MM.1S (cell line): ENCODE measurements at regions not wholly inside any gene's neighbourhood (a gene's known extent, or its start where the extent isn't known, plus 50 kb on each side); places are given as distances from the start of the nearest gene placed in this dataset.
A peak's percentile ranks its signal among the peaks of the same experiment; 100 is the strongest.

Experiments used
- DNase-seq: peaks from one replicate; pipeline ENCODE4 v3.0.0-alpha.2; 2015
- H2AFZ ChIP-seq: fragments of 300-600 bp; sonication (generic); 2 replicates; pipeline ENCODE4 v1.6.0; 2016; ENCODE audit warnings: antibody characterized with exemption, low read length
- H3F3A ChIP-seq: fragments of 300-600 bp; sonication (generic); 2 replicates; pipeline ENCODE4 v1.6.1; 2016; ENCODE audit warnings: mild to moderate bottlenecking, antibody characterized with exemption, low read length, moderate library complexity, mixed read lengths; ENCODE audit not compliant: insufficient read depth
- H3K27ac ChIP-seq: fragments of 300-600 bp; sonication (generic); 2 replicates; pipeline ENCODE4 v1.5.1; 2016; ENCODE audit warnings: mild to moderate bottlenecking, low read length
- H3K27me3 ChIP-seq: fragments of 300-600 bp; sonication (generic); replicated peaks from 2 replicates; pipeline ENCODE4 v1.6.0; 2016; ENCODE audit warnings: low read length; ENCODE audit not compliant: insufficient read depth
- H3K36me3 ChIP-seq: fragments of 300-600 bp; sonication (generic); replicated peaks from 2 replicates; pipeline ENCODE4 v1.6.1; 2016; ENCODE audit warnings: mild to moderate bottlenecking, low read length, mixed read lengths; ENCODE audit not compliant: insufficient read depth
- H3K4me1 ChIP-seq: fragments of 300-600 bp; sonication (generic); 2 replicates; pipeline ENCODE4 v1.6.1; 2016; ENCODE audit warnings: low read length, mixed read lengths
- H3K4me2 ChIP-seq: fragments of 300-600 bp; sonication (generic); 2 replicates; pipeline ENCODE4 v1.6.0; 2016; ENCODE audit warnings: low read depth, low read length
- H3K4me3 ChIP-seq: fragments of 300-600 bp; sonication (generic); 2 replicates; pipeline ENCODE4 v1.5.1; 2016; ENCODE audit warnings: low read length, mixed read lengths
- H3K79me2 ChIP-seq: fragments of 300-600 bp; sonication (generic); 2 replicates; pipeline ENCODE4 v1.6.1; 2016; ENCODE audit warnings: mixed run types, low read length, mixed read lengths
- H3K9ac ChIP-seq: fragments of 300-600 bp; sonication (generic); 2 replicates; pipeline ENCODE4 v1.6.1; 2016; ENCODE audit warnings: low read length, mixed read lengths
- H3K9me2 ChIP-seq: fragments of 300-600 bp; sonication (generic); replicated peaks from 2 replicates; pipeline ENCODE4 v1.6.1; 2016; ENCODE audit warnings: mild to moderate bottlenecking, low read length, mixed read lengths; ENCODE audit not compliant: insufficient read depth
- H3K9me3 ChIP-seq: fragments of 300-600 bp; sonication (generic); replicated peaks from 2 replicates; pipeline ENCODE4 v1.6.1; 2016; ENCODE audit warnings: mild to moderate bottlenecking, low read length, mixed read lengths; ENCODE audit not compliant: insufficient read depth
- H4K20me1 ChIP-seq: fragments of 300-600 bp; sonication (generic); 2 replicates; pipeline ENCODE4 v1.6.1; 2016; ENCODE audit warnings: mild to moderate bottlenecking, low read length, moderate library complexity, mixed read lengths; ENCODE audit not compliant: insufficient read depth
- CTCF ChIP-seq: fragments of 300-600 bp; sonication (generic); IDR thresholded peaks from 2 replicates; pipeline ENCODE4 v1.5.1; 2016; ENCODE audit warnings: antibody characterized with exemption, low read length, mixed read lengths
- EZH2 ChIP-seq: fragments of 300-600 bp; sonication (generic); optimal IDR thresholded peaks from 2 replicates; pipeline ENCODE3; 2017; ENCODE audit warnings: low read depth, mild to moderate bottlenecking, antibody characterized with exemption, low read length, mixed read lengths
- EZH2phosphoT487 ChIP-seq: fragments of 300-600 bp; sonication (generic); IDR thresholded peaks from 2 replicates; pipeline ENCODE4 v1.6.1; 2018; ENCODE audit warnings: antibody characterized with exemption, low read length

- Histone ChIP-seq H3K4me3 (no peak overlapping the region), H3K36me3 (no peaks in the 10 kb centered on the region), H3K9ac (no peak overlapping the region), H3K27ac (no peak overlapping the region), H4K20me1 (no peaks in the 10 kb centered on the region), H3K4me1 (no peaks in the 10 kb centered on the region), H3K4me2 (no peak overlapping the region), H3K79me2 (no peaks in the 10 kb centered on the region), H3F3A (no peaks in the 10 kb centered on the region), H2AFZ (no peak overlapping the region), H3K9me2 (no peaks in the 10 kb centered on the region), H3K9me3 (no peaks in the 10 kb centered on the region), H3K27me3 (no peaks in the 10 kb centered on the region)
- DNase-seq = no peak
- TF ChIP-seq EZH2 = no peak
- TF ChIP-seq EZH2phosphoT487 = no peak
- TF ChIP-seq CTCF = no peak
Observed at GRCh38 chr21:27146268-27146667, 179.4 kb upstream of the ADAMTS5 start.

- no peak overlapping the region for H3K27ac ChIP-seq
- no peak overlapping the region for H2AFZ ChIP-seq
- no peaks in the 10 kb centered on the region for H3K4me1 ChIP-seq
- no peak overlapping the region for H3K9ac ChIP-seq
- no peaks in the 10 kb centered on the region for H3K79me2 ChIP-seq
- no peaks in the 10 kb centered on the region for H4K20me1 ChIP-seq
- H3K9me3 ChIP-seq = no peaks in the 10 kb centered on the region
- no peak overlapping the region for H3K4me3 ChIP-seq
- H3K4me2 ChIP-seq = no peak overlapping the region
- no peaks in the 10 kb centered on the region for H3K27me3 ChIP-seq
- H3F3A ChIP-seq = no peaks in the 10 kb centered on the region
- H3K9me2 ChIP-seq = no peaks in the 10 kb centered on the region
- peak; percentile 10 for DNase-seq
- no peaks in the 10 kb centered on the region for H3K36me3 ChIP-seq
- TF ChIP-seq EZH2phosphoT487 (no peak), EZH2 (no peak), CTCF (no peak)
Observed at GRCh38 chr21:27145134-27145798, 178.4 kb upstream of the ADAMTS5 start.

- Histone ChIP-seq H3K9me3 (no peaks in the 10 kb centered on the region), H3K27me3 (no peaks in the 10 kb centered on the region), H2AFZ (no peak overlapping the region), H3K9me2 (no peaks in the 10 kb centered on the region), H3F3A (no peaks in the 10 kb centered on the region), H3K9ac (no peak overlapping the region), H4K20me1 (no peaks in the 10 kb centered on the region), H3K4me2 (no peak overlapping the region), H3K36me3 (no peaks in the 10 kb centered on the region), H3K4me1 (no peaks in the 10 kb centered on the region), H3K4me3 (no peak overlapping the region), H3K27ac (no peak overlapping the region), H3K79me2 (no peaks in the 10 kb centered on the region)
- no peak for TF ChIP-seq CTCF
- no peak for TF ChIP-seq EZH2phosphoT487
- TF ChIP-seq EZH2 = no peak
- no peak for DNase-seq
Observed at GRCh38 chr21:27143476-27143875, 176.6 kb upstream of the ADAMTS5 start.
